ENCODE measurements at regions not wholly inside any gene's neighbourhood (a gene's known extent, or its start where the extent isn't known, plus 50 kb on each side); places are given as distances from the start of the nearest gene placed in this dataset.
"Not testable (repeated sequence)": the region's sequence is repeated elsewhere in the genome, so short reads cannot be mapped to it uniquely, and the experiment has no call there.

DNA sequence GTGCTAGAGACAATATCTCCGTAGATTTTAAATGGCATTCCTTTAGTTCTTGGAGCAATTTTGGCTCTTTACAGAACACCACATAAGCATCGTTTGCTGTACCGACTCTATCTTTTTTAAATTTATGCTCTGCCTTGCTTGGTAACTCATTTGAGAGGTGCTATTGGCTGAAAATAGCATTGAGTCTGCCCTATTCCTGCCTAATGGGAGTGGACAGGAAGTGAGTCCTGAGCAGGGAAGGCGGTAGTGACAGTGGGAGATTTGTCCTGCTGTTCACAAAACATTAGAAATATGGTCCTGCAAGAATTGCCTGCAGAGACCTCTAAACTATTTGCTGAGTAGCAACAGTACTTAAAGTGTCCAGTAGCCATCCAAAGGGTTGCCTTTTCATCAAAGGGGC, 115.2 kb upstream of the IFNE start:
- DNase-seq (ENCODE audit: low spot score), result no peak

DNA sequence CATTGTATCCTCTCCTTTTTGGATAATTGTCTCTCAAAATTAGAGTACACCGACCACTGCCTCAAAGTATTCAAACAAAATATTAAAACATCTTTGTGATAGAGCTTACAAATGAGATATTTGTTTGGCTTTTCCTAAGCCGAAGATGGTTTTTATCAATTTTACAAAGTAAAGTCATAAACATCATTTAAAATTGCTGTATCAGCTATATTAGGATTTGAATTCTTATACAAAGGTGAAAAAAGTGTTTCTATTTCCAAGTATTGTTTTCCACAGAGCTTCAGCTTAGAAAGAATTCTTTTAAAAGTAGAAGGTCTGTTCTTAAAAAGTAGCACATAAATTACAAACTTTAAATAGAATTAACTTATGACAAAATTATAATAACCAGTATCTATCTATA, 116.6 kb upstream of the IFNE start:
- no peak for DNase-seq (ENCODE audit: low spot score)

DNA sequence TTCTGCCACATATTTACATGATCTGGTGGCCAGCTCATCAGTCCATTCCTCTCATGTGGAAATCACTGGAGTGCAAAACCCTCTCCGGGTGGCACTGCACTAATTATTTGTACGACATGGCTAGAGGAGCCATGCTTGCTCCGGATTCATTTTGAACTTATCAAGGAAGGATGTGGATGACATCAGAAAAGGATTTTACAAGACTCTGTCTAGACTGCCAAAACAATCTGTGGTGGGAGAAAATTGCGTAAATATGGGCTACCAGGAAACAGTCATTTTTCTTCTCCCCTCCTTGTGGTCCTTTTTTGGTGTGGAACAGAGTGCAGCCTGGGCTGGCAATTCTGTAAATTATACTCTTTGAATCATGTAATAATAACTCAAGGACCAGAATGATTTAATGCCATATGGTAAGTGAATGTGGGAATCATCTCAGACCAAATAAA, 123.4 kb upstream of the IFNE start:
- no peak for DNase-seq (ENCODE audit: low spot score)

DNA sequence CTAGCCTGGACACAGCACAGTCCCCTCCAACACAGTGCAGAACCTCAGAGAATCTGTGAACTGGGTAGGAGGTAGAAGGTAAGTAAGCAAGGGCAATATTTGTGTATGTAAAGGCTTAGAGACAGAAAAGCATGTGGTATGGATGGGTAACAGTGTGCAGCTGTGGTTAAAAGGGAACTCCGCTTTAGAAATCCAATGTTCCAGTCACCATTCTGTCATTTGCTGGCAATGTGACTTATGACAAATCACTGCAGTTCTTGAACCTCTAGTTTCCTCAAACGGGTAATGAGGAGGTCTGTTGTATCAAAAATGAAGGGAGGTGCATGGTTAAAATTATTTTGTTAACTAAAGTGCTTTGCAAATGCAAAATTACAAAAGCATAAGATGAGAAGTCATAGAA, 125.5 kb upstream of the IFNE start:
- no peak for DNase-seq (ENCODE audit: low spot score)

DNA sequence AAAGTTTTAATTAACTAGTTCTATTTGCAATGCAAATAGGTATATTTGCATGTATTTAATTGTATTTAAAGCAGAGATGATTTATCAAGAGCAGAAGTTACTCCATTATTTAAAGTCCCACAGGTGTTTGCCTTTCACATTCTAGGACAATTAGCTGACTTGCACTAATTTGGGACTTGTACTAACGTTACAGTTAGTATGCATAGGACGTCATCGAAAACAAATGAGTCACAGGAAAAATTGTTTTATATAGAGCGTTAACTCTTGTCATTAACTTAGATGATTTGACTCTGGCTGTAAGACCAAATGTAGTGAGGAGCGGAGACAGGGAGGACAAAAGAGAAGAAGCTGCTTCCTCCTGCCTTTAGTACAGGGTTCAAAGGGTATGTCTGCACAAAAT, 126.1 kb upstream of the IFNE start:
- DNase-seq (ENCODE audit: low spot score), result no peak

DNA sequence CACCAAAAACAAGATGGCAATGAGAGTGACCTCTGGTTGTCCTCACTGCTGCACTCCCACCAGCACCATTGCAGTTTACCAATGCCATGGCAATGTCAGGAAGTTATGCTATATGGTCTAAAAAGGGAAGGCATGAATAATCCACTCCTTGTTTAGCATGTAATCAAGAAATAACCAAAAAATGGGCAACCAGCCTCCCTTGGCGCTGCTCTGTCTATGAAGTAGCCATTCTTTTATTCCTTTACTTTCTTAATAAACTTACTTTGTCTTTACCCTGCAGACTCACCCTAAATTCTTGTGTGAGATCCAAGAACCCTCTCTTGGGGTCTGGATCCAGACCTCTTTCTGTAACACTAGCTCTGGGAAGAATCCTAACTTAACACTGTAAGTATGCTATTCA, 127.4 kb upstream of the IFNE start:
- no peak for DNase-seq (ENCODE audit: low spot score)

DNA sequence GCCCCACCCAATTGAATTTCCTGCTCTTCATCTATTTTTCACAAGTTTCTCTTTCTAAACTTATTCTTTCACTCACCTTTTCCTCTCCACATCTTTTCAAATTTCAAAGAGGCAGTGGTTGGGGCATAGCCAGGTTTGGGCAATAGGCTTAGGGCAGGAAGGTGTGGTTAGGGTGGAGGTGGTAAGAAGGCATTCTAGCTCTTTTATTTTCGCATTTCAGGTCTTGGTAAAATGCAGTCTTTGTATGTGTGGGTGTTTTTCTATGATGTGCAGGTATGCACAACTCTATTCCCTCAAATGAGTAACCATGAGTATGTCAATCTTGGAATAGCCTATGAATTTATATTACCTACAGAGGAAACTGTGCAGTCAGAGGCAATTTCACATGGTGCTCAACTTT, 129.8 kb upstream of the IFNE start:
- no peak for DNase-seq (ENCODE audit: low spot score)

DNA sequence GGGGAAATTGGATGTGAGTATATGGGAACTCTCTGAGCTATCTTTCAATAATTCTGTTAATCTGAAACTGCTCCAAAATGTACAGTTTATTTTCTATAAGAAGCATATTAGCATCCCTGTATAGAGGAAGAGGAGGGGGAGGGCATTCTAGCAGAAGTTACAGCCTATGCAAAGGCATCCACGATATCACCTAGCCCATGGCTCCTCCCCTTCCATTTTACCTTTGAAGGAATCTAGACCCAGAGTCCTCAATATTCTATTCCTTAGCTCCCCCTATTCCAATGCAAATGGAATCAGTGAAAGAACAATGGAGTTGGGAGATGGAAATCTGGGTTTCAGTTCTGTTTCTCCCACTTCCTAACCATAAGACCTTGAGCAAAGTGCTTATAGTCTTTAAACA, 132.9 kb upstream of the IFNE start:
- no peak for DNase-seq (ENCODE audit: low spot score)

DNA sequence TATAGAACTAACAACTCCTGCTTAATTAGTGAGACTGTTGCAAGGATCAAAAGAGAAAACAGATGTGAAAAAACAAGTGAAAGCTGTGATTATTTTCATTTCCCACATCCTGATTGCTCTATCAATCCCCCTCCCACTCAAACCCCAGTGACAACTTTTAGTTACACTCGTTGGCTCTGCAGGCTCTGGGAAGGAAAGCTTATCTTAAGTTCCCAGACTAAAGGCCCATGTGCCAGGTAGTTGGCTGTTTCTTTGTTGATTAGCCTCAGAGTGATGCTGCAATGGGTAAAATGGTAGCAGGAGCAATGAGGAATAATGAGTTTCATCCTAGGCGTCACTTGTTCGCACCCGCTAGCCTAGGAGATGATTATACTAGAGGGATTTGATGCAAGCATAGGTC, 133.3 kb upstream of the IFNE start:
- no peak for DNase-seq (ENCODE audit: low spot score)

DNA sequence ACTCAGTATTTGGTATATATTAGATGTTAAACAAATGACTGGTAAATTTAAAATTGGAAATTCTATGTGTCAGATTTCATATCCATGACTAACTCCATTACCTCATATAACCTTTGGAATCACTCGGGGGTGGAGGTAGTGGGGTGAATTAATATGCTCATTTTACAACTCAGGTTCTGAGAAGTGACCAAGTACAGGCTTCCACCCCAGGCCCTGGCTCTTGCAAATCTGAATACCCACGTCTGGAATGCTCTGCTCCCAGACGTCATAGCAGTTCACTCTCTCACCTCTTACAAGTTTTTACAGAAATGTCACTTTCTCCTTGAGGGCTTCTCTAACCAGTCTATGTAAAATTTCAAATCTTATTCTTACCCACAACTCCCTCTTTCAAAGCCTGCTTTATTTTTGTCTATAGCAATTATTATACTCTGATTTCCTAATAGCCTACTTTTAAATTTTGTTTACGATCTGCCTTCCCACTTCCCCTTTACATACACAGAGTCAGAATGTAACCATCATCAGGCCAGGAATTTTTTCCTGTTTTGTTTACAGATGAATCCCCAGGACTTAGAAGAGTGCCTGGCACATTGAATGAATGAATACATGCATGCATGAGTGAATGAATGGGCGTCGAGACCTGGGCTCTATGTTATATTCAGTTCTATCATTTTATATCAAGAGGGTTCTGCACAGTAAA, 134.1 kb upstream of the IFNE start:
- DNase-seq (ENCODE audit: low spot score), result no peak

DNA sequence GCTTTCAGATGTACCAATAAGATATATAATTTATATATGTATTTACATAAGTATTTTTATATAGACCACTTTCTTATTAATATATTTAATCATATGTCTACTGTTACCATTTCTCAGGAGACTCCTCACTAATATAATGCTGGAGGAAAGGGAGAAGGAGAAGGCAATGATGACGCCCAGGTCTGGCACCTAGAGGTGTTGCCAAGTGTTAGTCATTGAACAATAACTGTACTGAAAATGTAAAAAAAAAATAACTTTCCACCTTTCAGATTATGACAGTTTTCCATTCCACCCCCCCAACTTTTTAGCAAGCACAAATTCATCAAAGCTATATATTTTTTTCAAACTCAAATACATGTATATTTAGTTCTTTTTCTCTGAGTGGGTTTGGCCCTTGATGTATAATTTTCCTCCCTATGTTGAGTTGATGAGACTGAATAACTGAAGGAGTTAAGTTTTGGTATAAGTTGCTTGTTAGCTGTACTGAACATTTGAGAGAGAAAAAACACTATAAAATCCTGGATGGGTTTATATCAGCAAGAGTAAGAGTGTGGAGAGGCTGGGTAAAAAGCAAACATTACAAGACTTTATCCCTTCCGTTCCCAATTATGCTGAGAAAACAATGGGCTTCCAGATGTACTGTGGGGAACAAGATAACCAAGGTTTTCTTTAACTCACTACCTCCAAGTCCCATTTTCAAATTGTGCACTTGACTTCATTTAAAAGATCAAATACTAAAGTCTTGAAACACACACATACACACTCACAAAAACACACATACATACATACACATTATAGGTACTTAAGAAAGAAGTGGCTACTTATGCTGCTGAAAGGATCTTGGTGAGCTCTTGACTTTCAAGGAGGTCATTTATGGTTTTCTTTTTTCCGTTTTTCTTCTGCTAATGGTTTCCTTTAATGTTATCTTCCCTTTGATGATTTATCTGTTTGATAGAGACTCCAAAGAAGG, 142.8 kb upstream of the IFNE start:
- DNase-seq (ENCODE audit: low spot score), result no peak

DNA sequence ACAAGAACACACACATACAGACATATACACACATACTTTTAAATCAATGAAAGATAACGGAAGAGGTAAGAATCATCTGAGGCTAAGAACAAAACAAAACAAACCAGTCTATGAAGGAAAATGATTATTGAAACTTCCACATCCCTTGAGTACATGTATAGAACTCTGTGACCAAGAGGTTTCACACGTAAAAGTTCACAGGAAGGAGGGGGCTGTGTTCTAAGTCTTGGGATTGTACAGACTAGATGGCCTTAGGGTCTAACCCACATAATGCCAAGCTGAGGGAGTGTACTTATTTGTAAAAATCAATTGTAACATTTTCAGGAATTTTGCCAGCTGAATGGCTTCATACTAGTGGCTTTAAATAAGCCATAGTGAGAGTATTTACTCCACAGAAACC, 144.4 kb upstream of the IFNE start:
- DNase-seq (ENCODE audit: low spot score), result no peak

DNA sequence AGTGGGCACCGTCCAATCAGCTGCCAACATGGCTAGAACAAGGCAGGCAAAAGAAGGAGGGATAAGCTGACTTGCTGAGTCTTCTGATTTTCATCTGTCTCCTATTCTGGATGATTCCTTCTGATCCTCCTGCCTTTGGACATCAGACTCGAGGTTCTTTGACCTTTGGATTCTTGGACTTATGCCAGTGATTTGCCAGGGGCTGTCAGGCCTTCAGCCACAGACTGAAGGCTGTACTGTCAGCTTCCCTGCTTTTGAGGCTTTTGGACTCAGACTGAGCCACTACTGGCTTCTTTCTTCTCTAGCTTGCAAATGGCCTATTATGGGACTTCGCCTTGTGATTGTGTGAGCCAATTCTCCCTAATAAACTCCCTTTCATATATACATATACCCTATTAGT, 146.8 kb upstream of the IFNE start:
- not testable (repeated sequence) for DNase-seq (ENCODE audit: low spot score)

DNA sequence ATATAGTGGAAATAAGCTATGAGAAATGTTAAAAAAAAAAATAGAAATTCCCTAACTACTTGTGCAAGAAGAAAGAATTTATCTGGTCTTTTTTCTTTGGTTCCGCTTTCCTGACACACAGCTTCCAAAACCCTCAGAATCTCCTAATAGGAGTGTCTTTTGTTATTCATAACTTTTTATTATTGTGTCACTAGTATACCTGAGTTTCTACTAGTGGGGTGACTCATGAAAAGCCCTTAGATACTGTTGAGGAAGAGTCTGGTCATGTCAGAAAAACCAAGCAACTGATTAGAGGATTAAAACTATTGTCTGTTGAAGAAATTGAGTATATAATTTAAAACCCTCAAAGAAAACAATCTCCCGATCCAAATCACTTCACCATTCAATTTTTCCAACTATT, 152.8 kb upstream of the IFNE start:
- no peak for DNase-seq (ENCODE audit: low spot score)

DNA sequence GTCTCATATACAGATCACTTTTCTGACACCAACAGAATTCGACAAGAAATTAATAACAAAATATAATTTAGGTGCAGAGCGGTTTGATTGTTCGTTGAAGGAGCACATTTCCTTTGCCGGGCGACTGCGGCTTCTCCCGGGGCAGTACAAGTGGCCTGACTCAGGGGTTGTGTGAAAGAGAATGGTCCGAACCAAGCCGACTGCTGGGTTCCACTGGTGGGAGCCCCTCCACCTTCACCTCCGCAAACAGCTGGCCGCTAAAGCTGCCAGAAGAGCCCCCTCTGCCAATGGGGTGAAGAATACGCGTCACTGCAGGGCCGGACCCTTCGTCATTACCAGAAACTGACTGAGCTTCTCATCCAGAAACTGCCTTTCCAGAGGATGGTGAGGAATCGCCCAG, 156.0 kb upstream of the IFNE start:
- no peak for DNase-seq (ENCODE audit: low spot score)

DNA sequence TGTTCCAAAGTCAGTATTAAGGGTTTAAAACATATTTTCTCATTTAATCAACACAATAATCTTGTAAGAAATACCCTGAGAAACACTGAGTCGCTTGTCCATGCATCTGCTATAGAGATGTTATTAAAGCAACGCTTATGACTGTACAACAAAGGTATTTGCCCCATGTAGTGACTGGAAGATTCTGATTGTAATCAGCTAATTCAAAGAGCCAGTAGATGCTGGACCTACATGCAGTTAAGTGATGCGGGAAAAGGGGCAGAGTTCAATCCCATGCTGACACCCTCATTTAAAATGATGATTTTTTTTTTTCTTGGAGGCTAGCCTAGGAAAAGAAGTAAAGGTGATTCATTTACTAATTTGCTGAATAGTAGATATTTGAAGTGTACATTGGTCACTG, 149.3 kb upstream of the MTAP start:
- DNase-seq (ENCODE audit: low spot score), result no peak

DNA sequence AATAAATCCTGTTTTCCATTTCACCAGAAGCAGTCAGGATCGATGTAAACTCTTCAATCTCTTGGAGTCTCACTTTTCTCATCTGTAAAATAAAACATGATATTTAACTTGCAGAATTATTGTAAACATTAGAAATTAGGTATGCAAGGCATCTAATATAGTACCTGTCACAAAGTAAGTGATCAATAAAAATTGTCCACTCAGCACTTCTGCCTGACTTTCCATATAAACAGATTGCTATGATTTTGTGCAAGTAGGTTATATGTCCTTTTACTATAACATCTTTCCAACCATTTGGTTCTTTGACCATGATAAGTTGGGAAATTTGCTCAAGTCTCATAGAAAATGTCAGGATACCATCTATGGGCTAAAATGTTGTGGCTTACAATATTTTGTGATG, 148.8 kb upstream of the MTAP start:
- no peak for DNase-seq (ENCODE audit: low spot score)

DNA sequence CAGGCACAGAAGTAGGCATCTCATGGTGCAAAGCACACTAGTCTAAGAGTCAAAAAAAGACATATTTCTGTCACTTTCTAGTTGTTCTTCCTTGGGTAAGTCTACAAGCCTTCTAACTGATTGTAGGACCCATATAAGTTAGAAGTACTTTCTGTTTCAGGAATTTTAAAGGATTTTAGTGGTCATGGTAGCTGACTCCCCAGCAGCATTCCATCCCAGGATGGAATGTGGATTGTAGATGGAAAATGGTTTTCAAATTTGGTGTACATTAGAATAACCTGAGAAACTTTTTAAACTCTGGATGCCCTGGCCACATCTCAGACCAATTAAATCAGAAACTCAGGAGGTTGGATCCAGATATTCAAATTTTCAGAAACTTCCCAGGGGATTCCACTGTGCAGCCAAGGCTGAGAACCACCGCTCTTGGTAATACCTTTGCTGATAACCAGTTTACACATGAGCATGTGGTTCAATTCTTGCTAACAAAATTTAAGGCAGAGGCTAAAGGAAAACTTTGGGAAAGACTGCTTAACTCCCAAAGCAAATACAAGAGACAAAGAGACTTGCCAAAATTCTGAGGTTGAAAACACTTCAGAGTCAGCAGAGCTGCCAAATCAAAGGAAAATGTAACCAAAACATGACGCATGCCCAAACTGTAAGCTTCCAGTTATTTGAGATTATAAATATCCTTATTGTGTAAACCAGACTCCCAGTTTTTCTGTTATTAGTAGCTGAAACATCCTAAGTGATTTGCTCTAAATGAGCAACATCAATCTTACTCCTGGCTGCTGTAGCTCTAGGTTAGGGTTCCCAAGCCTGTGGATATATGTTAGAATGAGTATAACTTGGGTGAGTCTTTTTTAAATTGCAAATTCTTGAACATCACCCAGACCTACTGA, 145.4 kb upstream of the MTAP start:
- DNase-seq (ENCODE audit: low spot score), result no peak

DNA sequence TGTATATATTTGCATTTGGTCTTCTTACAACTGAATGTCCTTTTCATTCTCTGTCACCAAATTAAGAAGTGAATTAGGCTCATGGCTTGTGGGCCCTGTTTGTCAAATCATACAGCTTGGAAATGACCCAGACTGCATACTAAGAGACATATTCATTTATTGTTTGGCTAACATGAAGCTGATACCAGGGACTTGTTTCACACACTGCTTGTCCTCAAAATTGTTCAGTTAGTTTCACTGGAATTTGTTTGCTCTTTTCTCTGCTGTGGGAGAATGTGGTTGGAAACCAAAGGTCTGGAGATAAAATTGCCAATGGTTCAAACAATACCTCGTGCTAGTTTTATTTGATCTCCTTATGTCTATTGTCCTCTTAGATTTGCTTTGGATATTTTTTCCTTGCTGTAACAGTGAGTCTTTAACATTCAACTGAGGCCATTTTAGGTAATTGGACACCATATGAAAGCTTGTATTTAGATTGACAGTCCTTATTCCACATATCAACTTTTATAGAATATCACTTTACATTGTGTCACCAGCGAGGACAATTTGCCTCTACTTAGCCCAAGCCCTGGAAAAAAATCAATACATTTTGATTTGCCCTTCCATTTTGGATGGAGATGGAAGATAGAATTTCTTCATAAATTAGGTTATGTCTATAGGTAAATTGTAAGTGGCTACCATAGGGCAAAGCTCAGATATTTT, 144.3 kb upstream of the MTAP start:
- DNase-seq (ENCODE audit: low spot score), result no peak

DNA sequence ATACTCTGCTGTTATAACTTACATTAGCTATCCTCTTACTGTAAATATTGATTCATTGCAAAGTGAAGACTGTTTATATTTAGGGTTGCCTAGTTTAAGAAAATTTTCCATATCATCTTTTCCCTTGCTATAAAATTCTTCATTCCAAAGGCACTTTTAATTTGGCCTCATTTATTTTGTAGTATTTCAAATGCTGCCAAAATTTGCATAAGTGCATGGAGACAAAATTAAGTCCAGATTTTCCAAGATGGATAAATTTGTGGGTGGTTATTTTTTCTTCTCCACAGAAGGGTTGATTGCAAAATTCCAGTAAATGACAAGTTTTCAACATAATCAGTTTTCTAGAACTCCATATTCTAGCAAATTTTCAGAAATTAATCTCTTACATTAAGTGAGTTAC, 141.5 kb upstream of the MTAP start:
- no peak for DNase-seq (ENCODE audit: low spot score)

DNA sequence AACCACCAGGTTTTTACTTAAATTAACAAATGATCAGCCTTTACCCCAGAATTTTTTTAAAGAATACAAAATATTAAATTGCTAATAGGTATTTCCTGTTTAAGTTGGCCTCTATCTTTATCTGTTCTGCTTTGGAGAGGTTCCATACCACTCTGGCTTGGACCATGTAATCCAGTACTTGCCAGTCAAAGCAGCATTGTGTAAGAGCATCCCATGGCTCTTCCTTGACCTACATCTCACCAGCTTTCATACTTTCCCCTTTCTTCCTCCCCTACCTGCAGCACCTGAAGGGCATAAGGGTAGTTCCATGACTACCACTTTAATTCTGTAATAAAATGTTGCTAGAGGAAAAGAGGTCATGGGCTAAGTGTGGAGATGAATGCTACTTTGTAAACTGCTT, 140.8 kb upstream of the MTAP start:
- DNase-seq (ENCODE audit: low spot score), result no peak

All from SK-N-DZ (cell line).